ENCODE measurements at regions not wholly inside any gene's neighbourhood (a gene's known extent, or its start where the extent isn't known, plus 50 kb on each side); places are given as distances from the start of the nearest gene placed in this dataset.

DNA sequence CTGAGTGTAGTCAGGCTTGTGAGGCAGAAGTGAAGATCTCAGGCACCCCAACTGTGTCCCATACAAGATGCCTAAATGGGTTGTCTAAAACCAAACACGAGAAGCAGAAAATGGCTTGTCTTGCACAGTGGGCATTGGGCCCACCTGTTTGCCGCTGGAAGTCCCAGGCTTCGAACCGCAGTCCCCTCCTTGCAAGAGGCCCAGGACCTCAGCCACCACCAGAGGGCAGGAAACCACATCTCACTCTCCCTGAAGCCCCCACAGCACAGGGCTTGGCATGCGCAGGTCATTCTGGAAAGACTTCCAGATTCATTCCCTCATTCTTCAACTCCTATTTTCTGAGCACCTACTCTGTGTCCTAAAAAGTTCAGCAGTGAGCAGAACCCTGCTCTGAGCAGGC lies 973.7 kb downstream of the UQCRFS1 start:
- no peak for DNase-seq (ENCODE audit: low read depth in 2 of 2)

DNA sequence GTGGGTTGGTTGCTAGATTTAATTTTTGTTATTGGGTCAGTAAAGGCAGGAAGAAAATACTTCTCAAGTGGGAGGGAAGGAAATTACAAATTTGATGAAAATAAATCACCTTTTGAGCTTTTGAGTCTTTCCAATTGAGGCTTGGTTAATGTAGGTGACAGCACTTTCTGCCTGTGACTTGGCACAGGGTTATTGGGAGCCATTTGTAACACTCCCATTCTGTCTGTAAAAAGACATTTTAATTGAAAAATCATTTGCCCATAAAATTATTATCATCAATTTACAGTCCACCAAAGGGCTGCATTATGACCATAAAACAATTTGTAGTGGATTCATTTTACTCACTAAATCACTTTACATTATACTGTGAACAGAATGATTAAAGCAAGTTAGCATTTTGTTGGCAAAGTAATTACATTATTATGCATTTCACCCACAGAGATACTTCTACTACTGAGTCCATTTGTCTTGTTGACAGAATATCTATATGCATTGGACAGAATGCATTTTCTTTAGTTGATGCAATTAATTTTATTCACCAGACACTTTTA lies 974.6 kb downstream of the UQCRFS1 start:
- no peak for DNase-seq (ENCODE audit: low read depth in 2 of 2)

DNA sequence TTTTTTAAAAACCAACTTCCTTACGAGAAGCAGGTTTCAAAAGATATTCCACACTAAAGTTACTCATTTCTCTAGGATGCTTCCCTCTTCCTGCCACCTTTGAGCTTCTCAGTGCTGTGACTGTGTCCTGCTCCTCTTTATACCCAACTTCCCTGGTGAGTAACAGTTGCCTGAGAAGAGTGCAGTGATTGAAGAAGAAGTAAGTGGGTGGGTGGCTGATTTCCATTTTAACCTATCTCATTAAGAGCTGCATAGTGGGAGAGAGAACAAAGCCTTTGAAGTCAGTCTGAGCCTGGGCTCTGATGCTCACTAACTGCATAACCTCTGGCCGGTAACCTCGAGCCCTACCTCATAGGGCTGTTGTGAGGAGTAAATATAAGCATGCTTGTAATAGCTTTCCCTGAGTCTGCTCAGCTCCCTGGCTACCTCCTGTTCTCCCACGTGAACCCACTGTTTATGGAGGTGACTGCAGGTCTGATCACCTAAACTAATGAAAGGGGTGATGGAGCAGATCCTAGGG lies 977.3 kb downstream of the UQCRFS1 start:
- no peak for DNase-seq (ENCODE audit: low read depth in 2 of 2)

DNA sequence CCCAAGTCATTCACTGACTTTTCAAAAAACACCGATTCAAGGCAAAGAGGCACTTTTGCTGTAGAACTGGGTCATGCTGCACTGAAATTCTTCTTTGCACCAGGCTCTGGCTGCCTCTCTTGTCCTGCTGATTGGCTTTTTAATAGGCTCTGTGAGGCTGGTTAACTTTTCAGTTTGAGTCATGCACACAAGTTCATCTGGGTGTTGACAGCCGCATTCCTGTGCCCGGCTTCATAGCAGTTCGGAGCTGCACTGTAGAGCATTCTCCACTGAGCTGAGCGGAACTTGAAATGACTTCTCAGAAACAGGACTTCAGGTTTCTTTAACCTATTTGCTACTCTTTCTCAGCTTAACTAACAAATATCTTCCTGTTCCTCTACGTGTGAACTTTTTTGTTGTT lies 978.3 kb downstream of the UQCRFS1 start:
- DNase-seq (ENCODE audit: low read depth in 2 of 2), result no peak

DNA sequence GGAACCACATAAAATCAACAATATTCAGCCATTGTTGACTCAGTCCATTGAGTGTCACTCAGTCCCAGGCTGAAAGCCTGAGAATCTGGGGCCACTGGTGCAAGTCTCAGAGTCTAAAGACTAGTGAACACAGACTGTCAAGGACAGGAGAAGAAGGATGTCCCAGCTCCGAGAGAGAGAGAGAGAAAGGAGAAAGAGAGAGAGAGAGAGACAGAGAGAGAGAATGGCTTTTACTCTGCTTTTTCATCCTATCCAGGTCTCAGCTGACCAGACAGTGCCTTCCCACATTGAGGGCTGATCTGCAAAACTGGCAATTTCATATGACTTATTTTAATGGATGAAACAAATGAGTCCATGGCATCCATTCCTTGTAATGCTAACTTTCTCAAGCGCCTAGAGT lies 984.1 kb downstream of the UQCRFS1 start:
- DNase-seq (ENCODE audit: low read depth in 2 of 2), result no peak

DNA sequence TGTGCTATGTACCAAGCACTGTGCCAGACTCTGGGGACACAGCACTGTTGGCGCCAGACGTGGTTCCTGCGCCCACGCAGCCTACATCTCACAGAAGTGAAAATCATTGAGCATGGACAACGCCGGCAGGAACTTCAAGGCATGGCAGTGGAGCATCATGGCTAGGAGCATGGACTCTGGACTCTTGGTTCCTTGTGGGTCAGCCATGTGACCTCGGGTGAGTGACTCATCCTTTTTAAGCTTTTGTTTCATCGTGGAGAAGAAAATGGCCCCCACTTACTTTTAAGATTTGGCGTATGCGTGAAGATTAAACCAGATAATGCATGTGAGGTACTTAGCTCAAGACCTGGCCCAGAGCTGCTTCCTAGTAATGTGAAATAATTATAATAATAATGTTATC lies 988.5 kb downstream of the UQCRFS1 start:
- DNase-seq (ENCODE audit: low read depth in 2 of 2), result no peak

DNA sequence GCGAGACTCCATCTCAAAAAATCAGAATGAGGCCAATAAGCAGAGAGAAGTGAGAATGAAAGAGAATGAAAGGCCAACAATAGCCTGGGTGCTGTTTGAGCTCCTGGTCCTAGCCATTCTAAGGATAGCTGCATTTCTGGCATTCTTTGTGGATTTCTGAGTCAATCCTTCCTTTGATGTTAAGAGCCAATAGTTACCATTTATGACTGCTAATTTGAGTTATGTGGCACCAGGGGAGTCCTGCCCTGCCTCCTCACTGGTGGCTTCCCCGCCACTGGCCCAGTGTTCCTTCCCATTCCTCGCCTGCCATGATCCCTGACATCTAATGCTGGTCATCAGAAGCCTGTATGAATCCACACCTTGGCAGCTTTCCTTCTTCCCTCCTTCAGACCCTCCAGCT lies 991.2 kb downstream of the UQCRFS1 start:
- no peak for DNase-seq (ENCODE audit: low read depth in 2 of 2)

DNA sequence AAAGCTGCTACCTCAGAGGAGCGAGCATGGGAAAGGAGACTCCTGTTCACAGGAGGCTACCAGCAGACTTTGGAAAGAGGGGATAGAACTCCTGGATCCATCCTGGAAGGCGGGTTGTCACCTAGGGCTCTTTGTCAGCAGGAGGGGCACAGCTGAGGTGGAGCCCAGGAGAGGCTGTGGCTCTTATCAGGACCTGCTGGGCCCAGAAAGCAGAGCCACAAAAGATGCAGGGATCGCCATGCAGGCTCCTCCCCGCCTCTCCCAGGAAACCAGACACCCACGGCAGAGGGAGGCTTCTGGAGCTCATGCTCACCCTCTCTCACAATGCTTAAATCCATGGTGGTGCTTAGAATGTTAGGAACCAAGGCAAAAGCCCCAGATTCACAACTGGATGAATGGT lies 994.2 kb downstream of the UQCRFS1 start:
- no peak for DNase-seq (ENCODE audit: low read depth in 2 of 2)

DNA sequence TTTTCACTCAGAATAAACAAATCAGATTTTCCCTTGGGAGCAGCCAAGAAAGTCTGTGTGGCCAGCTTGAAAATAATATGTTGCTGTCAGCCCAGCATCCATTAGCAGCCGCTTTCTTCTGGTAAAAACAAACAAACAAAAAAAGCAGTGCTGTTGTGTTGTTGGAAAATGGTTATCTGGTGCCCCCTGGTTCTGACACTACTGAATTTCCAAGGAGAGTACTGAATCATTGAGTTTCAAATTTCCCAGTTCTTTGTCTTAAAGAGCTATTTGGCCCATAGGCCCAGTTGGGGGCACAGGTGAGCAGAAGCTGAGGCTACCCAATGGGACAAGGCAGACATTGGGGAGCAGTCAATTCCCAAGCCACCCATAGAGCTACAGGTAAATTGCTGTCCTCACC lies 995.9 kb downstream of the UQCRFS1 start:
- no peak for DNase-seq (ENCODE audit: low read depth in 2 of 2)

DNA sequence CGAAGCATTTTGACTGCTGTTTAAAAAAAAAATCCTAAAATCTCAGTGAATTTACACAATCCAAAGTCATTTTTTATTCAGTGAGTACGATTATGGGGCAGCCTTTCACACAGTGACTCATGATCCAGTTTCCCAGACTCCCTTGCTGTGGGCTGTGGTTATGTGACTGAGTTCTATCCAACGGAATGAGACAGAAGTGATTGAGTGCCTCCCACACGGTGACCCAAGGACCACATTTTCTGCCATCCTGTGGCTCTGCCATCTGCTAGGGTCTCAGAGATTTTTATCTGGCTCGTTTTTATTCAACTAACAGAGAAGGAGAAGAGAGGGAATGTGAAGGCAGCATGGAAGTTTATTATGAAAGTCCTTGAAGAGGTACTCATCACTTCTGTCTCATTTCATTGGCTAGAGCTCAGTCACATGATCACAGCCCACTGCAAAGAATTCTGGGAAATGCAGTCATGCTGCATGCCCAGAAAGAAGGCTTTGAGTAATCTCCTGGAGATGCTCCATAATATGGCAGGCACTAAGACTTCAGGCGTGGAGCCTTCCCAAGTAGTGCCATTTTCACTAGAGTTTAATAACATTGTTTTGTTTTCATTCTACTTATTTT lies 999.4 kb downstream of the UQCRFS1 start:
- no peak for DNase-seq (ENCODE audit: low read depth in 2 of 2)

DNA sequence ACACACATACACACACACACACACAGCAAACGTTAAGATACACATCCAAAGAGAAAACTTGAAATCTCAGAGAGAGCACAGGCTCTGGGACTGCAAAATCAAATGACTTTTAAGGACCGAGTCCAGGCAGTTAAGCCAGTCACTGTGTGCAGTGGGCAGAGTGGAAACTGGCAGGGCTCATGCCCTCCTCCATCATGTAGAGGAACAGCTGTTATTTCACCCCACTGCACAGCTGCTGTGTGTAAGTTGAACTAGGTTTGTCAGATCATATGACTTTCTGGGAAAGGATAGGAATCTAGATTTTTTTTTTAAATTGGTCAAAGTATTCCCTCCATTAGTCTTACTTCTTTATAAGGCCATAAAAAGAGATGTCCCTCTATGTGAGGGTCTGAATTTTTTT lies 1002.1 kb downstream of the UQCRFS1 start:
- DNase-seq (ENCODE audit: low read depth in 2 of 2), result no peak

DNA sequence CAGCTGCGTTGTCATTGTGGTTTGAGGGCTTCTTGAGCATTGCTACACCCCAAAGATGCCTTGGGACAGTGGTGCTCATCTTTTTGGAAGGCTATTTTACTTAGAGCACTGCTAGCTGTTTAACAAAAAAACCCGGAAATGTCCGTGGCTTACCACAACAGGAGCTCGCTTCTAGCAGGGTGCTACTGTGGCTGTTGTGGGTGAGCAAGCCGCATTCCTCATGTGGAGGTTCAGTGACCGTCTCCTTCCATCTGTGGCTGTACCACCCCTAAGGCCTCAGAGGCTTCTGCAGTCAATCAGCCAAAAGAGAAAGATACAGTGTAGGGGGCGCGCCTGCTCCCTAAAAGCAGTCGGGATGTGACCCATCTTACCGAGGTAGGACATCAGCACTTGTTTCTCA lies 1004.2 kb downstream of the UQCRFS1 start:
- DNase-seq (ENCODE audit: low read depth in 2 of 2), result no peak

DNA sequence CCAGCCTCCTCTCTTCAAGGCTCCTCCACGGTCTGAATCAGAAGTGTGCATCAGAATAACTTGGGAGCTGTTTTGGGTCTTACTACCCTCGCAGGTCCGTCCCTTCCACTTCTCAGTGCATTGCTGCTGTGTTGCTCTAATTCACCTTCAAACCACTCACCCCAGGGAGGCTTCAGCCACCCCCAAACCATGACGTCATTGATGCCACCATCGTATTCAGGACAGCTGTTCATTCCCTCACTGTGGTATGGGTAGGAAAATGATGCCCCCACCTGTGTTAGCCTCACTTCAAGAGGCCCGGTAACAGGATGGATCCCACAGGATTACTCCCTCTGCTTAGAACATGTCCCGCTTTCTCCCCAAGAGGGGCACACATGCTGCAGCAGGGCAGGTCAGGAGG lies 1005.7 kb downstream of the UQCRFS1 start:
- DNase-seq (ENCODE audit: low read depth in 2 of 2), result no peak

DNA sequence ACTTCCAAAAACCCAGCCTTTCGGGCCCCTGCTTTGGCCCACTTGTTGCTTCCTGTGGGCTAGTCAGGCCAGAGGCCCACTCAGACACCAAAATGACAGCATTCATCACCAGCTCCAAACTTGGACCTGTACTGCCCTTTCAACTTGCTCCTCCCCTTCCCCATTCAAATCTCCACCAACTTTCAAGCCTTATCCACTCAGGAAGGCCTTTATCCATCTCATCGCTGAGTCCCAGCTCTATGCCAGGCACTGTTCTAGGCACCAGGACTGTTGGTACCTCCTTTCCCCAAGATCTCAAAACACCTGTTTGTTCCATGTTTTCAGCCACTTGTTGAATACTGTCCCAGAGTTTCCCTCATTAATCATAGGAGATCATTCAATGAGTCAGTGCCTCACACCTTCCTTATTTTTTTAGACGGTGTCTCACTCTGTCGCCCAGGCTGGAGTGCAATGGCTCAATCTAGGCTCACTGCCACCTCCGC lies 1011.4 kb downstream of the UQCRFS1 start:
- no peak for DNase-seq (ENCODE audit: low read depth in 2 of 2)

DNA sequence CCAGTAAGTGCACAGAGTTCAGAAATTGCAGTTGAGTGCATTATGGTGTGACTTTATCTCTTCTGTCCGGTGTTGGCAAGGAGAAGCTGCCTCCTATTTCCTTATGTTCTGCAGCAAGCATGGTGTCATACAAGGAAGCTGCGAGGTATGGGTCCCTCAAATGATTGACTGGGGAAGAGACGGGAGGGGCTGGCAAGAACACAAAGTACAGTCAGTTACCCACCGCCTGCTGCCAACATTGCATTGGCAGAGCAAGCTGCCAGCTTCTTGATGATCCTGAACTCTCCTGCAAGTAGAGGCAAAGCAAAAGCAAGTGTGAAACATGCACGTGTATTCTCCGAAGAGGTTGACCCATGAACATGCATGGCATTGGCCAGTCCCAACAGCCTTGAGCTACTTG lies 1013.6 kb downstream of the UQCRFS1 start:
- DNase-seq (ENCODE audit: low read depth in 2 of 2), result no peak

DNA sequence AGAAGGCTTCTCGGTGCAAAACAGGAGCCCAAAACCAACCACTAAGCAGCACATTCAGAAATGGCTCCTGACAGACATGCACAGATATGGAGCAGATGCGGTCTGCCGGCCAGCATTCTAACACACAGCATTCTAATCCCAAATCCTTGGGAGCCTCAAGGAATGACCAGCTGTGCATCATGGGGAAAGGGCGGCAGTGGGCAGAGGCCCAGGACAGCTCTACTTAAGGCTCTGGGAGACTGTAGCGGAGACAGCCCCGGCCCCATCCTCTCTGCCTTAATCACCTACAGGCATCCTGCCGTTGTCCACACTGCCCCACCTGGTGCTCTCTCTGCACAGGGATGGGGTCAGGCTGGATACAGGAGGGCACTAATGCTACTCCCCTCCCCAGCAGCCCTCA lies 1016.0 kb downstream of the UQCRFS1 start:
- DNase-seq (ENCODE audit: low read depth in 2 of 2), result no peak

DNA sequence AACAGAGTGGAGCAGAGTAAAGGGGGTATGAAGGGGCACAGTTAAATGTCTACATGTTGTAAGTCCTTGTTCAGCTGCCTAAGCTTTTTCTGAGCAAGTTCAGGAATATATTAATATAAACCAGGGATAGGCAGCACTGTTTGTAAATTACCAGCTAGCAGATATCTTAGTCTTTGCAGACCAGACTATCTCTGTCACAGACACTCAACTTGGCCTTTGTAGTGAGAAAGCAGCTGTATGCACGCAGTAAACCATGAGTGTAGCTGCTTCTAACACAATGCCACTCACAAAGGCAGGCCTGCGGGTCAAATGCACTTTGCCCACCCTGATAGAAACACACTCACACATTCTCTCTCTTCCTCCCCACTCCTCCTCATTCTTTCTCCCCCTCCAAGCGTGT lies 1016.9 kb downstream of the UQCRFS1 start:
- DNase-seq (ENCODE audit: low read depth in 2 of 2), result no peak

DNA sequence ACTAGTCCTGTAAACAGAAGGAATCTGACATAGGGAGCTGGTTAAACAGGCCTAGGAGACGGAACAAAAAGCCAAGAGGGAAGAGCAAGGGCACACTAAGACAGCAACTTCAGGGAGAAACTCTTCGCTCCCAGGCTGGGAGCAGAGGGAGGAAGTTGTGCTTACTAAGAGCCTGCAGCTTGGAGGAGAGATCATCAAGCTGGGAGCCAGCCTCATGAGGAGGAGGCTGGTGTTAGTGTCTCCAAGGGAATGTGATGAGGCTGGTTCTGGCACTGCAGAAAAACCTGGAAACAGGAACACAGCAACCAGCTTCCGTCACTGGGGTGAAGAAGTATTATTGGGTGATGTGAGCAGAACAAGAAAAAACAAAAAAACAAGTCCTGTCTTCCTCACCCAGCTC lies 1027.3 kb downstream of the UQCRFS1 start:
- DNase-seq (ENCODE audit: low read depth in 2 of 2), result no peak

DNA sequence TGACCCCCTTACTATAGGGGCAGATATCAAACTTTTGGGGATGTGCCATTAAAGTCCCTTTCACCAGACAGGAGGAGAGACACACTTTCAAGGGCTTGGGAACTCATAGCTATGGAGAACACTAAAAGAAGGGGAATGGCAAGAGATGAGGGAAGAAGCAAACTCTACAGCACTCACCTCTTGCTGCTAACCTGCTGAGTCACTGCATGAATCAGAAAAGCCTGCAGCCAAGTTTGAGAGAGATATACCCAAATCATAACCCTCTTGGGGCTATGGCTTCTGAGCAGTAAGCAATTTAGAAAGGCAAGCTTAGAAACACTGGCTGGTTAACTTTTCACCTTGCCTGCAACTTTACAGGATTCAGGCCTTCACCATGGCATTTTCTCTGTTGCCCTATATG lies 1028.0 kb downstream of the UQCRFS1 start:
- DNase-seq (ENCODE audit: low read depth in 2 of 2), result no peak

DNA sequence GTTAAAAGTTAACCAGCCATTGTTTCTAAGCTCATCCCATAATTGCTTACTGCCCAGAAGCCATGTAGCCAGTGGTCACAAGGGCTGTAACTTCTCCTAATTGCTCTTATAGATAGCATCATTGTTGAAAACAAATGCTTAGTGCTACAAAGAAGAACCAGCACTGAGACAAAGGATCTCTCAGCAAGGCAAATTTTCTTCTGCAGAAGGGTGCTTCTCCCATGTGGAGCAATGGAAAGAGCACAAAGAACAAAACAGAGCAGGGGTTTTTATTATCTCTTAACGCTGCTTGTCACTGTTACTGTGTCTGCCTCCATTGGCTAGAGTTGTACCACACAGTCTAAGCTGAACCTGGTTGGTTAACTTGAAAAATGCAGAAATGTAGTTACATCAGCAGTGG lies 1036.8 kb downstream of the UQCRFS1 start:
- no peak for DNase-seq (ENCODE audit: low read depth in 2 of 2)

DNA sequence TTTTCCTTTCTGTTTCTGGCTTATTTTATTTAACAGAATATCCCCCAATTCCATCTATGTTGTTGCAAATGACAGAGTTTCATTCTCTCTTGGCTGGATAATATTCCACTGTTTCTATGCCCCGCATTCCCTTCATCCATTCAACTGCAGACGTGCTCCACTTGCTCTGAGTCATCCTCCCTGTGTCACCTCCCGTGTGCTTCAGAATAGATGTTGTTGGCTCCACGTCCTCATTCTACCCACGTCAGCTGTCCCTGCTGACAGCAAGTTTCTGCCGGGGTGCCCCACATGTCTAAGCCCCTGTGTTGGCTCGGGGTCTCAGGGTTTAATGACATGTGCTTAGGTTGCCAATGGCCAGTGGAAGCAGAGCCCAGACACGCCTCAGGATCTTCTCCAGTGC lies 1041.0 kb downstream of the UQCRFS1 start:
- DNase-seq (ENCODE audit: low read depth in 2 of 2), result no peak

DNA sequence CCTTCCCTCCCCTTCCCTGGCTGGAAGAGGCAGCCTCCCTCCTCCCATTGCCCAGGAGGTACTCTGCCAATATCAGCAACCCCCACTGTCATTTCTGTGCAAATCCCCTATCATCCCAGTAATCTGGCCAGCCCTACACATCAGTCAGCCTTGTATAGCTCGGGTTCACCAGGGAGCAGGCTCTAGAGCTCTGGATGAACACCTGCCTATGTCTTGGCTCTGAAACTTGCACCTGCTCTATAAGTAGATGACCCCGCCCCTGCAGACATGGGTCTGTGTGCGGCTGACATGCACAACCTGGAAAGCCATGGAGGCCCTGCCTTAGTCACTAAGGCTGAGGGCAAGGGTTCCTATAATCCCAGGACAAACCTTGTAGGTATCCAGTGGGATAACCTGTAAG lies 1042.9 kb downstream of the UQCRFS1 start:
- DNase-seq (ENCODE audit: low read depth in 2 of 2), result no peak

DNA sequence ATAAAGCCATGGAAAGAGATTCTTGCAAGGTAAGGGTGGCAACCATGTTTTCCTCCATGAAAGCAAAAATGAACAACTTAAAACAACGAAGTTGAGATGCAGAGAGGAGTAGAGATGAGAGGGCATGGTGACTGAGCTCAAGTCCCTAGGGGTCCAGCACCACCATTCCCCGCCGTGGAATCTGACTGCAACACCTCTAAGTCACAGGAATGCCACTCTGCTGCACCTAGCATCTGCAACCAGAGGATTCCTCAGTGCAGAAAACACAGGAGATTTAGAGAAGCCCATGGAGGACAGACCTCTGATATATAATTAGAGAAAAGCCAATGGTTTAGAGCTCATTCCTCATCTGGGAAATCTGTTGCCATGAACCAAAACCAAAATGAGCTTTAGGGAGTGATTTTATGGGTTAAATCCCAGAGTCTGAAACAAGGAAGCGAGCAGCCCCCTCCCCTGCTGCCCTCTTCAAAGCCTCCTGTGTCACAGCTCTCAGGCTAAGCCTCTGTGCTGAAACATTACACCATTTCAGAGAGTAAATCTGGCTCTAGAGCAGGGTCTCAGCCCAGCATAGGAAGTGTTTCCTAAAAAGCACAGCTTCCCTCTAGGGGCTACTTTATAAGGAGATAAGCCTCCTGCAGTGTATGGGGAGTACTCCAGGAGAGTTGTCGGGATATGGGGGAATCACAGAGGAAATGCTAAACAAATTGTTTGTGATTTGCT lies 1043.6 kb downstream of the UQCRFS1 start:
- DNase-seq (ENCODE audit: low read depth in 2 of 2), result no peak

All from stimulated activated CD8-positive, alpha-beta memory T cell treated with anti-CD3 and anti-CD28 coated beads, Interleukin-7, amount 100 ng/mL, for 4 hours (primary cell).